HG03342 (cell line): ENCODE measurements at regions not wholly inside any gene's neighbourhood (a gene's known extent, or its start where the extent isn't known, plus 50 kb on each side); places are given as distances from the start of the nearest gene placed in this dataset.

Experiments
- ATAC-seq: cut with Tn5 transposase; IDR thresholded peaks from one replicate; pipeline ENCODE4 v1.9.1; 2021; ENCODE audit warnings: mild to moderate bottlenecking, moderate library complexity; ENCODE audit not compliant: unreplicated experiment

DNA sequence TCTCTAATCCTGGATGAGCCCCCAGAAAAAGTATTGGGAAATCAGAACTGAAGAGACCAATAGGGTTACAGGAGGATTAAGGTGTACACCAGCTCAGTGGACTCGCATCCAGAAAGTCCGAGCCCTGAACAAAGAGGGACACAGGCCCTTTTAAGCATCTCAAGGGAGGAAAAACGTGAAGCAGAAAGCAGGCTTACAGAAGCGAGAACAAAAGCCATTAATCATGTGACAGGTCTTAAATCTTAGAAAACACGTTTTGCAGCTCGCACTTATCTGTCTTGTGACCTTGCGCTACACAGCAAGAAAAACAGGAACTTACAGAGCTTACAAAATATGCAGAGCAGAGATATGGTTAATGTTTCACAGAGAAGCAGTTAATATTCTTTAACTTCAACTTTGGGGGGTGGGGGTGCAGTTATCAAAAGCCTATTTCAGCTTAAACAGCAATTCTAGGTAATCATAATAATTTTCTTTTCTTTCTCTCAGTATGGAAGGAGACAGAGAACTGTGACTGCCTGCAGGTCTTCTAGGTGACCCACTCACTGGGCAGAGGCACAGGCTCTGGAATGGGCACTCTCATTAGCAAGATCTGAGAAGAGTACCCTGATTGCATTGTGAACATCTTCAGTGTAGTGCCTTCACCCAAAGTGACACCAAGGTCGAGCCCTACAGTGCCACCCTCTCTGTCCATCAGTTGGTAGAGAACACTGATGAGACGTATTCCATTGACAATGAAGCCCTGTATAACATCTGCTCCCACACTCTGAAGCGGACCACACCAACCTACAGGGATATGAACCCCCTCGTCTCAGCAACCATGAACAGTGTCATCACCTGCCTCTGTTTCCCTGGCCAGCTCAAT is 65.0 kb upstream of the MOCS1 start:
- ATAC-seq: no peak

- no peak for ATAC-seq
Measured at GRCh38 chr6:39998126-39998525, 63.9 kb upstream of the MOCS1 start.

- ATAC-seq: no peak
Measured at GRCh38 chr6:39997101-39997635, 62.9 kb upstream of the MOCS1 start.

DNA sequence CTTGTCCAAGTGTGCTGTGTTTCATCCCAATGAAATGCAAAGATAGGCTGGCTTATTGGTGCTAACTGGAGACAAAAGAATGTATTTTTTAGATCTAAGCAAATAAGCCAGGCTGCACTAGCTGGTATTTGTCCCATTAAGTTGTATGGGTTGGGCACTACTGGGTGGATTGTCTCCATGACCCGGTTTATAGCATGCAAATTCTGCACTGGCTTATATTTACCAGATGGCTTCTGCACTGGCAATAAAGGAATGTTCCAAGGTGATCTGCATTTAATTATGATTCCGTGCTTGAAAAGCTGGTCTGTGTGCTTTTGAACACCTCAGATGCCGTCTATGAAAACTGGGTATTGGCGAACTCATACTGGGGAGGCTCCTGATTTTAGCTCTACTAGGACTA is 61.4 kb upstream of the MOCS1 start:
- no peak for ATAC-seq

DNA sequence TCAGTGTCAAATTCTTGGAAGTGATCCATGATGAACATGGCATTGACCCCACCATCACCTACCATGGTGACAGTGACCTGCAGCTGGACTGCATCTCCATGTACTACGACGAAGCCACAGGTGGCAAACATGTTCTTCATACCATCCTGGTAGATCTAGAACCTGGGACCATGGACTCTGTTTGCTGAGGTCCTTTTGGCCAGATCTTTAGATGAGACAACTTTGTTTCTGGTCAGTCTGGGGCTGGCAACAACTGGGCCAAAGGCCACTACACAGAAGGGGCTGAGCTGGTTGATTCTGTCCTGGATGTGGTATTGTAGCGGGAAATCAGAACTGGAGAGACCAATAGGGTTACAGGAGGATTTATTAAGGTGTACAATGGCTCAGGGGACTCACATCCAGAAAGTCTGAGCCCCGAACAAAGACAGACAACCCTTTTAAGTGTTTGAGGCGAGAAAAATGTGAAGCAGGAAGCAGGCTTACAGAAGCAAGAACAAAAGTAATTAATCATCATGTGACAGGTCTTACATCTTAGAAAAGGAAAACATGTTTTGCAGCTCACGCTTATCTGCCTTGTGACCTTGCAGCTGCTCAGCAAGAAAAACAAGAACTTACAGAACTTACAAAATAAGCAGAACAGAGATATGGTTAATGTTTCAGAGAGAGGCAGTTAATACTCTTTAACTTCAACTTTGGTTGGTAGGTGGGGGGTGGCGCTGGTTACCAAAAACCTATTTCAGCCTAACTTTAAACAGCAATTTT is 58.8 kb upstream of the MOCS1 start:
- ATAC-seq: no peak
